BLaER1 (cell line): ENCODE measurements at regions not wholly inside any gene's neighbourhood (a gene's known extent, or its start where the extent isn't known, plus 50 kb on each side); places are given as distances from the start of the nearest gene placed in this dataset.

Experiments
- H3K27ac ChIP-seq: shearing (Covaris generic); formaldehyde crosslinking; 2 replicates; pipeline ENCODE4 v1.8.1; 2022
- H3K27me3 ChIP-seq: shearing (Covaris generic); formaldehyde crosslinking; 2 replicates; pipeline ENCODE4 v1.8.1; 2022
- H3K36me3 ChIP-seq: shearing (Covaris generic); formaldehyde crosslinking; 2 replicates; pipeline ENCODE4 v1.8.1; 2022
- H3K4me1 ChIP-seq: shearing (Covaris generic); formaldehyde crosslinking; 2 replicates; pipeline ENCODE4 v1.8.1; 2022
- H3K4me2 ChIP-seq: shearing (Covaris generic); formaldehyde crosslinking; 2 replicates; pipeline ENCODE4 v1.8.1; 2022
- H3K4me3 ChIP-seq: shearing (Covaris generic); formaldehyde crosslinking; 2 replicates; pipeline ENCODE4 v1.8.1; 2022
- H3K9ac ChIP-seq: shearing (Covaris generic); formaldehyde crosslinking; 2 replicates; pipeline ENCODE4 v1.8.1; 2022
- H3K9me3 ChIP-seq: shearing (Covaris generic); formaldehyde crosslinking; 2 replicates; pipeline ENCODE4 v1.8.1; 2022
- H4K20me1 ChIP-seq: shearing (Covaris generic); formaldehyde crosslinking; 2 replicates; pipeline ENCODE4 v1.8.1; 2022
- Cebpa-rat ChIP-seq: shearing (Covaris generic); IDR thresholded peaks from 2 replicates; pipeline ENCODE4 v1.8.1; 2022

- Histone ChIP-seq H3K36me3 (no peaks in the 10 kb centered on the region), H3K9me3 (no peaks in the 10 kb centered on the region), H3K4me1 (peaks cover 9% of the 10 kb centered on the region; the same call in 1 of the 2 replicates), H3K27ac (no peak overlapping the region), H3K27me3 (no peaks in the 10 kb centered on the region), H4K20me1 (no peaks in the 10 kb centered on the region), H3K9ac (no peak overlapping the region), H3K4me2 (no peak overlapping the region), H3K4me3 (no peak overlapping the region)
- no peak for TF ChIP-seq Cebpa-rat
Measured at GRCh38 chrX:150306002-150306401, 57.1 kb upstream of the MAMLD1 start.

GRCh38 chrX:150308041-150308440 is 55.1 kb upstream of the MAMLD1 start:
- no peak for TF ChIP-seq Cebpa-rat
- Histone ChIP-seq H3K4me1 (peaks cover 9% of the 10 kb centered on the region; the same call in 1 of the 2 replicates), H3K9me3 (no peaks in the 10 kb centered on the region), H3K4me2 (no peak overlapping the region), H3K9ac (no peak overlapping the region), H3K27me3 (no peaks in the 10 kb centered on the region), H3K36me3 (no peaks in the 10 kb centered on the region), H4K20me1 (no peaks in the 10 kb centered on the region), H3K4me3 (no peak overlapping the region), H3K27ac (no peak overlapping the region)

- no peak for TF ChIP-seq Cebpa-rat
Measured at GRCh38 chrX:150308532-150309157, 54.5 kb upstream of the MAMLD1 start.

GRCh38 chrX:150310417-150310816 is 52.7 kb upstream of the MAMLD1 start:
- H3K4me2 ChIP-seq, result no peak overlapping the region
- no peaks in the 10 kb centered on the region for H4K20me1 ChIP-seq
- peaks cover 13% of the 10 kb centered on the region; the same call in 1 of the 2 replicates for H3K4me1 ChIP-seq
- no peak overlapping the region for H3K27ac ChIP-seq
- no peak overlapping the region for H3K4me3 ChIP-seq
- no peaks in the 10 kb centered on the region for H3K9me3 ChIP-seq
- H3K27me3 ChIP-seq, result no peaks in the 10 kb centered on the region
- no peaks in the 10 kb centered on the region for H3K36me3 ChIP-seq
- no peak for TF ChIP-seq Cebpa-rat
- no peak overlapping the region for H3K9ac ChIP-seq

More at GRCh38 chrX:150308532-150309157, 54.5 kb upstream of the MAMLD1 start:
- Histone ChIP-seq H4K20me1 (no peaks in the 10 kb centered on the region), H3K4me3 (no peak overlapping the region), H3K27me3 (no peaks in the 10 kb centered on the region), H3K36me3 (no peaks in the 10 kb centered on the region), H3K27ac (no peak overlapping the region), H3K9ac (no peak overlapping the region), H3K4me1 (peaks cover 9% of the 10 kb centered on the region; the same call in 1 of the 2 replicates), H3K9me3 (no peaks in the 10 kb centered on the region), H3K4me2 (no peak overlapping the region)

- H3K36me3 ChIP-seq, result no peaks in the 10 kb centered on the region
- no peak overlapping the region for H3K27ac ChIP-seq
- H3K4me3 ChIP-seq, result no peak overlapping the region
- H4K20me1 ChIP-seq, result no peaks in the 10 kb centered on the region
- H3K9ac ChIP-seq, result no peak overlapping the region
- no peak overlapping the region for H3K4me2 ChIP-seq
- no peak for TF ChIP-seq Cebpa-rat
- H3K4me1 ChIP-seq, result peaks cover 13% of the 10 kb centered on the region; the same call in 1 of the 2 replicates
- no peaks in the 10 kb centered on the region for H3K9me3 ChIP-seq
- H3K27me3 ChIP-seq, result no peaks in the 10 kb centered on the region
Measured at GRCh38 chrX:150310881-150311280, 52.2 kb upstream of the MAMLD1 start.

GRCh38 chrX:150312931-150313330 is 50.2 kb upstream of the MAMLD1 start:
- Histone ChIP-seq H3K4me3 (no peak overlapping the region), H3K36me3 (no peaks in the 10 kb centered on the region), H3K27ac (no peak overlapping the region), H3K9ac (no peak overlapping the region), H3K27me3 (no peaks in the 10 kb centered on the region), H3K9me3 (no peaks in the 10 kb centered on the region), H3K4me2 (no peak overlapping the region), H4K20me1 (no peaks in the 10 kb centered on the region), H3K4me1 (peaks cover 13% of the 10 kb centered on the region; the same call in 1 of the 2 replicates)
- no peak for TF ChIP-seq Cebpa-rat
